ENCODE measurements at regions not wholly inside any gene's neighbourhood (a gene's known extent, or its start where the extent isn't known, plus 50 kb on each side); places are given as distances from the start of the nearest gene placed in this dataset.

GRCh38 chr1:229127301-229127700 is 143.6 kb upstream of the RAB4A start:
- Histone ChIP-seq H3K27ac (no peak overlapping the region), H3K9me2 (ENCODE audit: insufficient read depth) (no peaks in the 10 kb centered on the region), H3K36me3 (ENCODE audit: low read depth) (no peaks in the 10 kb centered on the region), H2AFZ (no peak overlapping the region), H3K4me2 (no peak overlapping the region), H3K9me3 (ENCODE audit: insufficient read depth, low read depth) (no peaks in the 10 kb centered on the region), H3K4me3 (no peak overlapping the region), H3K27me3 (ENCODE audit: insufficient read depth, low read depth) (peaks cover 80% of the 10 kb centered on the region), H3K4me1 (replicated peaks; ENCODE audit: insufficient read depth) (no peaks in the 10 kb centered on the region), H4K20me1 (ENCODE audit: insufficient read depth) (no peaks in the 10 kb centered on the region), H3K79me2 (ENCODE audit: low read depth) (no peaks in the 10 kb centered on the region), H3F3A (ENCODE audit: insufficient read depth, low read depth) (no peaks in the 10 kb centered on the region)
- POLR2A ChIA-PET (ENCODE audit: unreplicated experiment): no interaction called here
- DNase-seq: no peak
- BruUV-seq (replicated peaks): no TSS peak
- CTCF ChIA-PET: no interaction called here
- intact Hi-C loops (cut with micrococcal nuclease; ENCODE audit: unreplicated experiment): no loop called here
- TF ChIP-seq EZH2 (IDR thresholded peaks at IDR 0.05; ENCODE audit: low read depth): no peak
- TF ChIP-seq, protein P1, sequence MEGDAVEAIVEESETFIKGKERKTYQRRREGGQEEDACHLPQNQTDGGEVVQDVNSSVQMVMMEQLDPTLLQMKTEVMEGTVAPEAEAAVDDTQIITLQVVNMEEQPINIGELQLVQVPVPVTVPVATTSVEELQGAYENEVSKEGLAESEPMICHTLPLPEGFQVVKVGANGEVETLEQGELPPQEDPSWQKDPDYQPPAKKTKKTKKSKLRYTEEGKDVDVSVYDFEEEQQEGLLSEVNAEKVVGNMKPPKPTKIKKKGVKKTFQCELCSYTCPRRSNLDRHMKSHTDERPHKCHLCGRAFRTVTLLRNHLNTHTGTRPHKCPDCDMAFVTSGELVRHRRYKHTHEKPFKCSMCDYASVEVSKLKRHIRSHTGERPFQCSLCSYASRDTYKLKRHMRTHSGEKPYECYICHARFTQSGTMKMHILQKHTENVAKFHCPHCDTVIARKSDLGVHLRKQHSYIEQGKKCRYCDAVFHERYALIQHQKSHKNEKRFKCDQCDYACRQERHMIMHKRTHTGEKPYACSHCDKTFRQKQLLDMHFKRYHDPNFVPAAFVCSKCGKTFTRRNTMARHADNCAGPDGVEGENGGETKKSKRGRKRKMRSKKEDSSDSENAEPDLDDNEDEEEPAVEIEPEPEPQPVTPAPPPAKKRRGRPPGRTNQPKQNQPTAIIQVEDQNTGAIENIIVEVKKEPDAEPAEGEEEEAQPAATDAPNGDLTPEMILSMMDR (conservative IDR thresholded peaks at IDR 0.05): no peak

GRCh38 chr1:229128066-229128608 is 142.8 kb upstream of the RAB4A start:
- H2AFZ ChIP-seq: no peak overlapping the region
- DNase-seq: no peak
- peaks cover 71% of the 10 kb centered on the region for H3K27me3 ChIP-seq (ENCODE audit: insufficient read depth, low read depth)
- intact Hi-C loops (cut with micrococcal nuclease; ENCODE audit: unreplicated experiment): no loop called here
- no TSS peak for BruUV-seq (replicated peaks)
- H4K20me1 ChIP-seq (ENCODE audit: insufficient read depth): no peaks in the 10 kb centered on the region
- H3K79me2 ChIP-seq (ENCODE audit: low read depth): no peaks in the 10 kb centered on the region
- ChIA-PET POLR2A (ENCODE audit: unreplicated experiment) (no interaction called here), CTCF (no interaction called here)
- no peak overlapping the region for H3K27ac ChIP-seq
- no peaks in the 10 kb centered on the region for H3K36me3 ChIP-seq (ENCODE audit: low read depth)
- no peak overlapping the region for H3K4me2 ChIP-seq
- no peaks in the 10 kb centered on the region for H3F3A ChIP-seq (ENCODE audit: insufficient read depth, low read depth)
- no peaks in the 10 kb centered on the region for H3K9me2 ChIP-seq (ENCODE audit: insufficient read depth)
- TF ChIP-seq, protein P1 (conservative IDR thresholded peaks at IDR 0.05): no peak
- no peak for TF ChIP-seq EZH2 (IDR thresholded peaks at IDR 0.05; ENCODE audit: low read depth)
- no peaks in the 10 kb centered on the region for H3K4me1 ChIP-seq (replicated peaks; ENCODE audit: insufficient read depth)
- H3K4me3 ChIP-seq: no peak overlapping the region
- no peaks in the 10 kb centered on the region for H3K9me3 ChIP-seq (ENCODE audit: insufficient read depth, low read depth)

GRCh38 chr1:229129301-229130027 is 141.4 kb upstream of the RAB4A start:
- Histone ChIP-seq H3K9me3 (ENCODE audit: insufficient read depth, low read depth) (no peaks in the 10 kb centered on the region), H3K79me2 (ENCODE audit: low read depth) (no peaks in the 10 kb centered on the region), H3F3A (ENCODE audit: insufficient read depth, low read depth) (no peaks in the 10 kb centered on the region), H3K4me1 (replicated peaks; ENCODE audit: insufficient read depth) (no peaks in the 10 kb centered on the region), H4K20me1 (ENCODE audit: insufficient read depth) (no peaks in the 10 kb centered on the region), H3K27ac (no peak overlapping the region), H3K27me3 (ENCODE audit: insufficient read depth, low read depth) (peaks cover 60% of the 10 kb centered on the region), H3K9me2 (ENCODE audit: insufficient read depth) (no peaks in the 10 kb centered on the region), H3K4me3 (no peak overlapping the region), H3K4me2 (no peak overlapping the region), H2AFZ (no peak overlapping the region), H3K36me3 (ENCODE audit: low read depth) (no peaks in the 10 kb centered on the region)
- no peak for DNase-seq
- intact Hi-C loops (cut with micrococcal nuclease; ENCODE audit: unreplicated experiment): no loop called here
- TF ChIP-seq, protein P1 (conservative IDR thresholded peaks at IDR 0.05): no peak
- no peak for TF ChIP-seq EZH2 (IDR thresholded peaks at IDR 0.05; ENCODE audit: low read depth)
- ChIA-PET POLR2A (ENCODE audit: unreplicated experiment) (no interaction called here), CTCF (no interaction called here)
- BruUV-seq (replicated peaks): no TSS peak

Measured in PC-9 (cell line).